ENCODE measurements at regions not wholly inside any gene's neighbourhood (a gene's known extent, or its start where the extent isn't known, plus 50 kb on each side); places are given as distances from the start of the nearest gene placed in this dataset.

GRCh38 chr14:87121716-87122115 lies 871.3 kb downstream of the GALC start:
- no peak for FAIRE-seq
- DNase-seq (ENCODE audit: low spot score) = no peak

GRCh38 chr14:87115234-87115633 lies 877.7 kb downstream of the GALC start:
- DNase-seq (ENCODE audit: low spot score) (no peak), FAIRE-seq (no peak)

- DNase-seq (ENCODE audit: low spot score) (no peak), FAIRE-seq (no peak)
These were observed 879.7 kb downstream of the GALC start for GRCh38 chr14:87113286-87113685.

- FAIRE-seq (no peak), DNase-seq (ENCODE audit: low spot score) (no peak)
These were observed 881.2 kb downstream of the GALC start for GRCh38 chr14:87111741-87112140.

GRCh38 chr14:87111126-87111525 lies 881.9 kb downstream of the GALC start:
- DNase-seq (ENCODE audit: low spot score) (no peak), FAIRE-seq (no peak)

GRCh38 chr14:87109271-87109670 lies 883.7 kb downstream of the GALC start:
- DNase-seq (ENCODE audit: low spot score) = no peak
- no peak for FAIRE-seq

GRCh38 chr14:87108726-87109125 lies 884.3 kb downstream of the GALC start:
- no peak for FAIRE-seq
- no peak for DNase-seq (ENCODE audit: low spot score)

- DNase-seq (ENCODE audit: low spot score) (no peak), FAIRE-seq (no peak)
These were observed 890.1 kb downstream of the GALC start for GRCh38 chr14:87102811-87103378.

- FAIRE-seq (no peak), DNase-seq (ENCODE audit: low spot score) (no peak)
These were observed 896.0 kb downstream of the GALC start for GRCh38 chr14:87097015-87097414.

- FAIRE-seq = no peak
- DNase-seq (ENCODE audit: low spot score) = no peak
These were observed 898.1 kb downstream of the GALC start for GRCh38 chr14:87094913-87095312.

GRCh38 chr14:87088588-87088987 lies 904.4 kb downstream of the GALC start:
- FAIRE-seq (no peak), DNase-seq (ENCODE audit: low spot score) (no peak)

GRCh38 chr14:87087881-87088280 lies 905.1 kb downstream of the GALC start:
- FAIRE-seq (no peak), DNase-seq (ENCODE audit: low spot score) (no peak)

GRCh38 chr14:87084908-87085307 lies 908.1 kb downstream of the GALC start:
- no peak for FAIRE-seq
- DNase-seq (ENCODE audit: low spot score) = no peak

- DNase-seq (ENCODE audit: low spot score) (no peak), FAIRE-seq (no peak)
These were observed 910.1 kb downstream of the GALC start for GRCh38 chr14:87082917-87083316.

GRCh38 chr14:87081004-87081403 lies 912.0 kb downstream of the GALC start:
- FAIRE-seq = no peak
- DNase-seq (ENCODE audit: low spot score) = no peak

GRCh38 chr14:87080146-87080545 lies 912.8 kb downstream of the GALC start:
- FAIRE-seq (no peak), DNase-seq (ENCODE audit: low spot score) (no peak)

GRCh38 chr14:87079416-87079815 lies 913.6 kb downstream of the GALC start:
- no peak for FAIRE-seq
- no peak for DNase-seq (ENCODE audit: low spot score)

GRCh38 chr14:87076922-87077321 lies 916.1 kb downstream of the GALC start:
- FAIRE-seq = no peak
- no peak for DNase-seq (ENCODE audit: low spot score)

- no peak for FAIRE-seq
- no peak for DNase-seq (ENCODE audit: low spot score)
These were observed 916.8 kb downstream of the GALC start for GRCh38 chr14:87076146-87076545.

GRCh38 chr14:87073880-87074570 lies 919.0 kb downstream of the GALC start:
- no peak for FAIRE-seq

GRCh38 chr14:87067591-87067990 lies 925.4 kb downstream of the GALC start:
- FAIRE-seq (peak; percentile 53), DNase-seq (ENCODE audit: low spot score) (peak; percentile 40)

More at GRCh38 chr14:87073880-87074570, 919.0 kb downstream of the GALC start:
- no peak for DNase-seq (ENCODE audit: low spot score)

- FAIRE-seq = no peak
These were observed 925.9 kb downstream of the GALC start for GRCh38 chr14:87067061-87067460.

GRCh38 chr14:87066221-87066817 lies 926.7 kb downstream of the GALC start:
- DNase-seq (ENCODE audit: low spot score) (no peak), FAIRE-seq (no peak)

More at GRCh38 chr14:87067061-87067460, 925.9 kb downstream of the GALC start:
- no peak for DNase-seq (ENCODE audit: low spot score)
